Activated CD8-positive, alpha-beta memory T cell treated with anti-CD3 and anti-CD28 coated beads for 24 hours (primary cell): ENCODE measurements at regions not wholly inside any gene's neighbourhood (a gene's known extent, or its start where the extent isn't known, plus 50 kb on each side); places are given as distances from the start of the nearest gene placed in this dataset.
A peak's percentile ranks its signal among the peaks of the same experiment; 100 is the strongest.

ENCODE experiments used
- DNase-seq: peaks from one replicate; pipeline ENCODE4 v3.0.0-alpha.2; 2020

DNA sequence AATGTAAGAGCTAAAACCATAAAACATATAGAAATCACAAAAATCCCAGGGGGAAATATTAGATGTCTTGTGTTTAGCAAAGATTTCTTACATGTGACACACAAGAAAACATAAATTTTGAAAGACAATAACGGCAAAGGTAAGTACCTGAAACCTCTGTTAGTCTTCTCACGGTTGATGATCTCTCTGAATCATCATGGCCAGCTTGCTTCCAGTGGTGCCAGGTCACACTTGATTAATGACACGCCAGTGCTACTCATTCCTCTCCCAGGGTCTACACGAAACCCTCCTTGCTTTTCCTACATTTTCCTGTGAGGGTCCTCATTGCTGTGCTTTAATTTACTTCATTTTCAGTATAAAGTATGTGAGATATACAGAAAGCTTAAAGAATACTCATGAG, 114.4 kb upstream of the PARP11 start:
- no peak for DNase-seq

DNA sequence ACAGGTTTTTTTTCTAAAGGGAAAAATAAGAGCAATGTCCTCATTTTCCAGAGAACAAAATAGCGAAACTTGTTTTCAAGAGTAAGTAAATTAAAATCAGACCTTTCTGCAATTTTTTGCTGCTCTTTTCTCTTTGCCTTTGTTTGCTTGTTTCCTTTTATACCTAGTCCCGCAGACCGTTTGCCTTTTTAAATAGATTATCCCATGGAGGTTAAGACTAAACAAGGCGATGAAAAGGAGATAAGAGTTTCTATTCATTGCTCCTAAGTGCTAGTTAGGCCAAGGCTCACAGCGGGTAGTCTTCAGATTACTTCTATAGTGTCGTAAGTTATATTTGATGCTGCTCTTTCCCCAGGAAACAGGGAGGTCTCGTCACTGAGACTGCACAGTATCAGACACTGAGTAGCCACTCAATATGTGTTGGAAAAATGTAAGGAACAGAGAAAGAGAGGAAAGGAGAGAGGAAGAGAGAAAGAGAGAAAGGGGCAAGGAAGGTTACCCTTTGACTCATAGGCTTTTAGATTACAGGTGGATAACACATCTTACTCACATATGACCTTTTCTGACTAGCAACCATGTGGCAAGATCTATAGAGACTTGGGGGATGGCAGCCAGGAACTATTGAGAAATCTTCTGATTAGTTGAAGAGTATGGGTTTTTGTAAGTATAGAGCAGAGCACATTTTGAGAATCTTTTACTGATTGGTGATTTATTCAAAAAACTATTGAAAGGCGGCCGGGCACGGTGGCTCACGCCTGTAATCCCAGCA, 107.5 kb upstream of the PARP11 start:
- no peak for DNase-seq

DNA sequence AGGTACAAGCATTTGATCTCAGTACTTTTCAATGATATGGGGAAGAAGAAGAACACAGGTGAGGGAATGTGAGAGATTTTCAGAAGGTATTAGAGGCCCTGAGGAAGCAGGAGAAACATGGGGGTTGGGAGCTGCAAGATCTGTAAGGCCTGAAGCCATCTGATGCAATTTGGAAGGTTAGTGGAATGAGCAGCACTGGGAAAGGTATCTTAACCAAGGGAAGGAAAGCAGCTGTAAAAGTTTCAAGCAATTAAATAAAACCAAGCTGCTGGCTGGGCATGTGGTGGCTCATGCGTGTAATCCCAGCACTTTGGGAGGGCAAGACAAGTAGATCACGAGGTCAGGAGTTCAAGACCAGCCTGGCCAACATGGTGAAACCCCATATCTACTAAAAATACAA, 104.4 kb upstream of the PARP11 start:
- peak; percentile 40 for DNase-seq

DNA sequence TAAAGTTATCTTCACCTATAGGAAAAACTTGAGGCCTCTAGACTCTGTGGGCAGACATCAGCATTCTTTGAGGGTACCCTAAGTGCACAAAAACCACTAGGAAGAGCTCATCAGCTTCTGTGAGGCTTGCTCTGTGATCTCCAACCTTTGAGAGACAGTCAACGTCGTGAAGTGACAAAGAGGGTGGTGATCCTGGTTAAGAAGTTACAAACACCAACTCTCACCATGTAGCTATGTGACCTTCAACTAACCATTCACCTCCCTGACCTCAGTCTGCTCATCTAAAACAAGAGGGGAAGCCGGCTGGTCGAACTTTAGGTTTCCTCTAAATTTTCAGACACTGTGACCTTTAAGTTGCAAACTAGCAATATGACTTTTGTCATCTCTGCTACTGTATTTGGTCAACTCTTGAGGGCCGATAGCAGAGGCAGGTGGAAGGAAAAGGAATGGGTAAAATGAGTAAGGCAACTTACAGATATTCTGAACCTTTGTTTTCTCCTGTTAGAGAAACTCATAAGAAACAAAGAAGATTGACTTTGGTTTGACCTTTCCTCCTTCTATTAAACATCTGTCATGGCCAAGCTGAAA, 103.2 kb upstream of the PARP11 start:
- peak; percentile 57 for DNase-seq

DNA sequence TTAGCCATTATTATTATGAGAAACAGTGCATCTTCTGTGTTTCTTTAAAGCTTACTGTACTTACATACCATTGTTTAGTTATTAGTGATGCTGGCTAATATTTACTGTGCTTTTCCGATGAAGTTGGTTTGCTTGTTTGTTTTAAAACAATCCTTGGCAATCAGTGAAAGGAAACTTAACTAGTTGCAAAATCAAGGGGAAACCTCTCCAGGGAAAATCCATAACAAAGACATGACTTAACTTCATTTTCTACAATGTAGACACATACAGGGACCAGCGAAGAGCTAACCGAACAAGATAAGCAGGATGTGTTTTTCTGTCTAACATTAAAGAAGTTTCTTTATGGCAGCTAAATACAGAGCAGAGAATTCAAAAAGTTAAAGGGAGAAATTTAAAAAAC, 102.5 kb upstream of the PARP11 start:
- no peak for DNase-seq

DNA sequence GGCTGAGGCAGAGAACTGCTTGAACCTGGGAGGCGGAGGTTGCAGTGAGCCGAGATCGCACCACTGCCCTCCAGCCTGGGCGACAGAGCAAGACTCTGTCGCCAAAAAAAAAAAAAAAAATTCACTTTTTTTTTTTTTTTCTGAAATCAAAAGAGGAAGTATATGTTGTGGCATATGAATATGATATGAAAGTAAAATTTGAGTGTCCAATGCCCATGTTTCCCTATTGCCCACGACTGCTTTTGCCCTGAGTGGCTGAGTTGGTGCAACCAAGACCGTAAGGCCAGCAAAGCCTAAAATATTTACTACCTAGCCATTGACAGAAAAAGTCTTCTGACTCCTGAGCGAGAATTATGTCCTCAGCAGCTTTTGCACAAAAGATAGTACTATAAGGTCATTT, 101.7 kb upstream of the PARP11 start:
- peak; percentile 24 for DNase-seq

DNA sequence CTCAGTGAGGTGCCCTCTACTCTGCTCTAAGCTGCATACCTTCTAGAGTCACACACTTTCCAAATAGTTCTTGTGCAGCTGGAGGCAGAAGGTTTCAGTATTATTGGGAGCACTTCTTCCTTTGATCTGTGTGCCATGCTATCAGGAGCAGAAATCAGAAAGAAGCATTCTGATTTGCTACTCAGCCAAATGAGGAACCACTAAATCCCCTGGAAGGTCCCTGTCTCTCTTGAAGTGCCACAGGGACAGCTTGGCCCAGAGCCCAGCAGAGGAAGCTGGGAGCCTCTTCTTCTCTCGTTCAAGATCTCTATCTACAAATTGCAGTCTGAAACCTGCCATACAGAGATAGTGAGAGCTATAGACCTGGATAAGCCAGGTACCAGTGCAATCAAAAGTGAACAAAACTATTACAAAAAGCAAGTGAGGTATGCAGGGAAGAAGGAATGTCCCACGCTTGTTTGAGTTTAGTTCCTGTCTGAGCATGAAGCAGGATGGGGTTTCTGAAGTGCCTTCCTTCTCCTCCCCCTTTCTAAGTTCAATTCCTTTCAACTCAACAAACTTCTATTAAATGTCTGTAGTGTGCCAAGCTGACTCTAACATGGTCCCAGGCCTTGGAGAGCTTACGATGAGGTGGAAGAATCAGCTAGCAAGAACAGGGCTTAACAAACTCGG, 100.9 kb upstream of the PARP11 start:
- peak; percentile 58 for DNase-seq

DNA sequence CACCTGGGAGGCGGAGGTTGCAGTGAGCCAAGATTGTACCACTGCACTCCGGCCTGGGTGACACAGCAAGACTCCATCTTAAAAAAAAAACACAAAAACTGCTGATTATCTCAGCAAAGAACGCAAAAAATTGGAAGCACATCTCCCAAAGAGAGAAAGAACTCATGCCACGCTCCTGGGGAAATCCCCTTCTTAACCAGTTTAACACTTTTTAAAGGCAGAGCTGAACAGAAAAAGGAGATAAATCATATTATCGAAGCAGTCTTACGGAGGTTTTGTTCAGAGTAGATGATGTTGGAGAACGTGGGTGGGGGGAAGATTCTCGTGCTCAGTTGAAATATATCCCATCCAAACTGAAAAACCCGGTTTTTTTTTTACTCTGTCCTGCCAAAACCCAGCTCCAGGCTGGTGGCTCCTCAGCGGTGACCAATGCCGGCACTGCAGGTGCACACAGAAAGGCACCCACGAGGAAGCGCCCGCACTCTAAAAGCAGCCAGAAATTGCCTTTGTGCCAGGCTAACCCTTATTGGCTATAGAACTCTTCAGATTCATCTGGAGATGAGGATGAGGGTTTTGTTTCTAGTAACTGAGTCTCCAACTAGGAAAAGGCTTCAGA, 100.2 kb upstream of the PARP11 start:
- DNase-seq: peak; percentile 60

DNA sequence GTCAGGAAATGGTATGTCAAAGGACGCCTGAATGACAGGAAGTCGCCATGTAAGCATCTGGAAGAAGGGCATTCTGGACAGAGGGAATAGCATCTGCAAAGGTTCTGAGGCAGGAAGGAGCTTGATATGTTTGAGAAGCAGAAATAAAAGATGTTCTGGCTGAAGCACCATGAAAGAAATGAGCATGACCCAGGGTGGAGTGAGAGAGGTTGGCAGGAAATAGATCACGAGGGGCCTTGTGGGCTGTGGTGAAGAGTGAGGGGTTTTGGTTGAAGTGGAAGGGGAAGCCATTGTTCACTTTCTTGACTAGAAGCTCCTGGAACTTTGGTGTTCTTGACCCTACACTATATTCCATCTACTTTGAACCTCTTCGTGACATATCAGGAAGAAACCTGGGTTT, 99.4 kb upstream of the PARP11 start:
- peak; percentile 55 for DNase-seq

DNA sequence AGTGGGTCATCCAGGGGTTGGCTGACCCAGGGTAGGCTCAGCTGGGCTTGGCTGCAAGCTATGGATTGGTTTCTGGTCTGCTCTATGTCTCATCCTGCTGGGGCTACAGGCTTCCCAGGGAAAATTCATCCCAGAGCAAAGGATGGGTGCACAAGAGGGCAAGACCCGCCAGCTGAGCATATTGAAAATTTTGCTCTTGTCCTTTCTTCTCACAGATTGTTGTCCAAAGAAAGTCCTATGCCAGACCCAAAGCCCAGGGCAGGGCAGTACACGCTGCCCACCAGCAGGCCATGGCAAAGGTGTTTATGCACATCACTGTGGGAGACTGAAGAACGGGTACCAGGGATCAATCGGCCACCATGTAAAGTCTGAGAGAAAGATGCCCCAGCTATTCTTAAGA, 95.3 kb upstream of the PARP11 start:
- DNase-seq: peak; percentile 45

DNA sequence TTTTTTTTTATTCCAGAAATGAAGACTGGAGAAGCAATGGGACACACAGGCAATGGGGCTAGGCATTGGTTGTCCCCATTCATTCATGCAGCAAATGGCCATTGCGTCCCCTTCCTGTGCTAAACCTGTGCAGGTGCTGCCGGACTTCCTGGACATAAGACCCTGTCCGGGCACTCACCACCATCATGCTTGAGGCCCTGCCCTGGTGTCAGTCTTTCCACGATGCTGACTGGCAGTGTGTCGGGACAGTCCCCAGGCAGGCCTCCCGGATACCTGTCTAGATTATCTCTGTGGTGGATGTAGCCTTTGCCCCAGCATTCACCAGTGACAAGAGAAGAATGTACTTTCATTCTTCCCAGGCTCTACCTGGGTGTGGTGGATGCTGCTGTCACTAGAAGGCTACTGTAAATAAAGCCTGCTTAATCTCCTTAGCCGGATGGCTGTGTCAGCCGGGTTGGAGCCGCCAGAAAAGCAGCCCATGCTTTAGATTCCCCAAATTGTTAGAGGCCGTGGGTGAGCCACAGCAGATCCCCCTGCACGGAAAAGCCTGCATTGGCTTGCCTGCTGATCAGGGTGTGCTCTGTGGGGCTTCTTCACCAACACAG, 94.5 kb upstream of the PARP11 start:
- no peak for DNase-seq

DNA sequence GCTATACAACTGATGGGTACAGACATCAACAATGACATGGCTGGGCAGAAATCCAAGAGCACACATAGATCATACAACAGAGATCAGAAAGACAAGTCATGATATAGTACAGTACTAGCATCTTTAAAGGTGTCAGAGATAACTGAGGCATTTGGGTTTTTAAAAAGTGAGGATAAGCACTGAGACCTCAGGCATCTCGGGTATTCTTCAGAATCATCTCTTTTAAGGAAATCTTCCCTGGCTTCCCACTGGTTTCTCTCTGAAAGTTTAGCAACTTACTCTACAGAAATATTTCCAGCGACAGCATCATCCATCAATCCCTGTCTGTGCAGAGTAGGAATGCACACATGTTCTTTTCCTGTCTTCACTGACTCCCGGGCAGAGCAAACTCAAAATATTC, 93.2 kb upstream of the PARP11 start:
- no peak for DNase-seq

DNA sequence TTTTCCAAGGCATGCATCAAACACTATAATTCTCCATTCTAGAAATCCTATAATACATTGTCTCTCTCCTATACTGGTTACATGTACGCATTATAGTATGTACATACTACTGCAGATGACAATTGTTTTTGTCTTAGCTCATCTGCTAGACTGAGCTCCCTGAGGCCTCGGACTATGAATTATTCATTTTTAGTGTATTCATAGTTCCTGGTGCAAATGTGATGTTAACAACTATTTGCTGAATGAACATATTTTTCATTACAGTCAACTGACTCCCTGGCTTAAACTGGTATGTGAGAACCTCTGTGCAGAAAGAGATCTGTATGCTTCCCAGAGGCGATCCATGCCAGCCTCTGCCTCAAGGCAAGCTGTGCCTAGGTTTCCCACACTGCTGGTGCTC, 91.8 kb upstream of the PARP11 start:
- no peak for DNase-seq

DNA sequence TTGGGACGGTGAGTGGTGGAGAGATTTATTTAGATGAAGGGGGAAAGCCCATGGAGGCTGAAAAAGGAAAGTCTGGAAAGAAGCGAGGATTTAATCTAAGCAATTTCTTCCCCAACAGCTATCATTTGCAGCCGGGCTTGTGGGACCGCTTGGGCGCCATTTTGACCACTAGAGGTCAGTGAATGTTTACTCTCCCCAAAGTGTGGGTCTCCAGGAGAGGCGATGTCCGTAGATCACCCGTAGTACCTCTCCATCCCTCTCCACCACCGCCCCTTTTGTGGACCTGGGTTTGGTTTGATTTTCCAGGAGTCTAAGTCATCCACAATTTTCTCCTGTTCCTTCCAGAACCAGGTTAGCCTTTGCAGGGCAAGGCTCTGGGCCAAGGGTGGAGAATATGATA, 91.2 kb upstream of the PARP11 start:
- no peak for DNase-seq

DNA sequence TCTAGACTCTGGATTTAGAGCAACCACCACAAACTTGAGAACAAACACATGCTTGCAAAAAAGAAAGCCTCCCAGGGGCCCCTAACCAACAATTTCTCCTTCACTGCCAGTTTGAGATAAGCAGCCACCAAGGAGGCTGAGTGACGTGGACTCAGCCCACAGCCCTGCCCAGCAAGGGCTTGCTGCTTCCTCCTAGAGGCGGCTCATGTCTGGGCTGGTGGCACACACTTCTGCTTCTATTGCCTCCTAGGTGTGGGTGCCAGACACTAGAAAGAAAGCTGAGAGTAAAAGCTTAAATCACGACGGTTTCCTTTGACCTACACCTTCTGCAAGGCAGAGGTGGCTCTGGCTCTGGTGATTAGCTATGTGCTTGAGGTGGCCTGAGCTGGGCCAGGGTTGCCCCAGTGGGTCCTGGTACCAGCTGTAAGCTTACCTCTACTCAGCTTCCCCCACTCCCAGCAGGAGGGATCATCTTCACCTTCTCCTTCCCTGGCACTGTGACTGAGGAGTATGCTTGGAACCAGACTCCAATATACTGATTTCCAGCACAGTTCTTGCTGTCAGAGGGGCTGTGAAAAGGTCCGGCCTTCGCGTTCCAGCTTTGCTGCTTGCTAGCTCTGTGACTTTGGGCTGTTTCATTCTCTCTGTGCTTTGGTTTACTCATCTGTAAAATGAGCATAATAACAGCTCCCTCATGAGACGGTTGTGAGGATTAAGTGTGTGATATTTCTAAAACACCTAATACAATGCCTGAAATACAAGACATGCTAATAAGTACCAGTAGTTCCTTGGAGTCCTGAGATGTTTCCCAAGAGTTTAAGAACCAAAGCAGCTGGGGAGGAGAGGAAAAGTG, 89.7 kb upstream of the PARP11 start:
- peak; percentile 75 for DNase-seq

DNA sequence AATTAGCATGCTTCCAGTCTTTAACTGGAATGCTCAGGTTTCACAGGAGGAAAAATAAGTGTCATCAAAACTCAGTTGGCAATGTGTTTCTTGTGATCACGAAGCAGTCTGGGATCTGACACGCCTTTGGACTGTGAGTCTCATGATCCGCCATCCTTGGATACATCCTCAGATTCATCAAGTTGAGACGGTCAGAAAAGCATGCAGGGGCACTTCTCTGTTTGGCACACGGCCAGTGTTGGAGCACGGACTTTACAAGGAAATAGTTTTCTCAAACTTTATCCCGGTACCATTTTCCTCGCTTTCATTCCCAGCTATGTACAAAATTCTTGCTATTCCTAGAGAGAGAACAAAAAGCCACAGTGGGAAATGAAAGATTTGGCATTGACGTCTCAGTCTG, 88.4 kb upstream of the PARP11 start:
- no peak for DNase-seq

DNA sequence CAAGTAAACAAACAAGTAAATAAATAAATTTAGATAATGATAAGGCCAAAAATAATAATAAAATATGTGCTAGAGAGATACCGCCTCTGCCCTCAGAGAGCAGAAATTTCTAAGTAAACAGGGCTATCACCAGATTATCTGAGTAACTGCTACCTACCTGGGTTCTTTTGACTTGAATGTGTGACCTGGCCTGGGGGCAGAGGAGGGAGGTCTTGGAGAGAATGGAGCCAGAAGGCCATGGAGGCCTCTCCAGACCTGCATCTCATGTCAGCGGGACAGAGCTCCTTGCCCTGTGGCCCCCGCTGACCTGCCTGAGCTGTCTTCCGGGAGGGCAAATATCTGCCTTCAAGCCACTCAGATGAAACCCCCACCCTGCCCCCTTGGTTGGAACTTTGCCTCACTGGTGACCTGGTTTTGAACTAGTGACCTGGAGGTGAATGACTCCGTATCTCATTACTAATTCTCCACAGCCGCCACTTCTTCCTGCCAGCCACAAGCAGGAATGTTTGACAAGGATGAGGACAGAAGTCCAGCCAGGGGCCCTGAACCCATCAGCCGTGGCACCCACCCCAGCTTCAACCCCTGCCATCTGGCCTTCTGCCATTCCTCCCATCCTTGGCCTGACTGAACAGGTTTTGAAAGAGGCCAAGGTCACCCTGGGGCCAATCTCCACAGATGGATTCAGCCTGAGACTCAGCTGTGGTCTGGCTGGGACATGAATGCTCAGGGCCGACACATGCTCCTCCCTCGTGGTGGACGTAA, 86.8 kb upstream of the PARP11 start:
- no peak for DNase-seq

DNA sequence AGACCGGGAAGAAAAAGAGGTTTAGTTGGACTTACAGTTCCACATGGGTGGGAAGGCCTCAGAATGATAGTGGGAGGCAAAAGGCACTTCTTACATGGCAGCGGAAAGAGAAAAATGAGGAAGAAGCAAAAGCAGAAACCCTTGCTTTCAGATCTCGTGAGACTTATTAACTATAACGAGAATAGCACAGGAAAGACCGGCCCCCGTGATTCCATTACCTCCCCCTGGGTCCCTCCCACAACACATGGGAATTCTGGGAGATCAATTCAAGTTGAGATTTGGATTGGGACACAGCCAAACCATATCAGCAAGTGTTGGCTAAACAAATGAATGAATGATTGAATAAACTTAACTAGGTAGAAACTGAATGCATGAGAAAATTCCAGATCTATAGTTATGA, 85.3 kb upstream of the PARP11 start:
- DNase-seq: no peak

DNA sequence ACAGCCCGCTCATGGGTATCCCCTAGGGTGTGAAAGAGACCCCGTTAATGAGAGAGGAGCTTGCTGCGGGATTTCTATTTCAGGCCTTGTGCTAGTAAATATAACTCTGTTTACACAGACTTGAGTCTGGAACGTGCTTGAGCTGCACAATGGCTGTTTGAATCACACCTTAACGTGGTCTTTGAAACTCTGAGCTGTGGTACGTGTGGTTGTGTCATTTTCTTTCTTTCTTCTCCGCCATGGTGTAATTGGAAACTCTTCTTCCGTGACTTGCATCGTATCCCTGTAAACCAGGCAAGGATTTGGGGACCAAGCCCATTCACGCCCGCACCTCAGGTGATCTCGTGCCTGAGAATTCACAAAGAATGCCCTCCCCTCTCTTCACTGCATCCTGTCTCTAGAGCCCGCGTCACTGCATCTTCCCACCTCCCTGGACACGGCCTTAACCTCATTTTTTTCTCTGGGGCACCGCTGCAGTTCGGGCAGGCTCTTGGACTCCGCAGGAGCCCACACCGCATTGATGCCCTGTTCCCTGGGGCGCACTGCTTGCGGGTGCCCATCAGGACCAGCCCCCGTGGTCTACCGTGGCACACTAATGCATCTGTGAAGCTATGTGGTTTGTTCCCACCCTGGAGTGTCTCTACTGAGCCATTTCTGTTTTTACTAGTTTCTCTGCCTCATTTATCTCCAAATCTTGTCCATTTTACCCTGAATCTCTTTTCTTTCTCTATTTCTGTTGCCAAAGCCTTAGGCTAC, 78.4 kb upstream of the PARP11 start:
- no peak for DNase-seq

DNA sequence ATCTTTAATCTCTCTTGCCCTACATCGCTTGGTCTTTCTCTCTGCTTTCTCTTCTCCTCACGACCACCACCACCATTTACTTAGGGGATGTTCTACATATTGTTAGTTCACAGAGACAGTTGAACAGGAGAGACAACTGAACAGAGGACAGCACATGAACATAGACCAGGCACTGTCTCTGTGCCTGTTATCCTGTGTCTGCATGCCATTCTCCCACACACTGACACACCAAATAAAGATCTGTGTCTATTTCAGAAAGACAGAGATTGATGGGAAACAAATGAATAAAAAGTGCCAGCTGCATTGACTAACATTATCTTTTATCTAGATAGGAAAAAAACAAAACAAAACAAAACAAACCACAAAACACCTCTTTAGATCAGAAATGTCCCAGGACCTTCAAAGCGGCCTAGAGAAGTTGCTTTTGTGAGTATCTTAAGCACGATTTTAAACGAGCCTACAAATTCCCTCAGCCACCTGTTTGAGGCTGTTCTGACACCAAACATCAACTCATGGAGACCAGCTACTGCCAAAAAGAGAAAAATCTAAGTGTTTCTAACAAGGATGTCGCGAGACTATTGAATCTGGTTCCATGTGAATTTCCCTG, 77.6 kb upstream of the PARP11 start:
- DNase-seq: no peak

DNA sequence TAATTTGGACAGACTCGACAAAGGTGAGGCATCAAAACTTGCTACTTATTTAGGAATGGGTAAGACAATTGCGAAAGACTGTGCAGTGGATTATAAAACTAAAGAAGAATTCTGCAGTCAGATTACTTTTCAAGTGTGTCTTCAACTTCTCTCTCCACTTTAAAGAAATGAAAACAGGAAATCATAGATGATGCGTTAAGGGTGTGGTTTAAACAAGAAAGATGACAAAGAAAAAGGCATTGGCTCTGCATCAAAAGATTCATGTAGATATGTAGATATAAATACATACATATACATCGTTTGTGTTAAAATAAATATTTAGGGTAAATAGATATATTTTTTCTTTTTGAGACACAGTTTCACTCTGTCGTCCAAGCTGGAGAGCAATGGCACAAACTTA, 74.6 kb upstream of the PARP11 start:
- DNase-seq: no peak
